HepG2 (cell line): ENCODE measurements at regions not wholly inside any gene's neighbourhood (a gene's known extent, or its start where the extent isn't known, plus 50 kb on each side); places are given as distances from the start of the nearest gene placed in this dataset.

Experiments
- ATAC-seq: fragments of 200-7000 bp; cut with Tn5 transposase; 3 replicates; pipeline ENCODE4 v1.9.1; 2020; ENCODE audit warnings: mild to moderate bottlenecking, moderate library complexity
- BruUV-seq: library from RNA; stranded (reverse); fragments of 400-500 nt; replicated peaks from 2 replicates; lab custom pipeline; 2021; lab: Mats Ljungman, UMichigan
- CTCF ChIA-PET: fragments of 300-600 bp; formaldehyde crosslinking; extraction: SDS; loops from one replicate; lab custom pipeline; 2021; ENCODE audit warnings: low total read pairs, inconsistent platforms, low intra/inter-chr PET ratio; lab: Yijun Ruan, JAX
- POLR2A ChIA-PET: fragments of 350-600 bp; sonication (Branson Sonifier 250); formaldehyde crosslinking; loops from one replicate; lab custom pipeline; 2020; ENCODE audit warnings: antibody characterized with exemption, inconsistent platforms; lab: Yijun Ruan, JAX
- DNase-seq: peaks from one replicate; pipeline ENCODE4 v3.0.0-alpha.2; 2015; ENCODE audit warnings: low spot score
- FAIRE-seq: peaks from 3 replicates; lab custom pipeline; 2011; peaks lifted over from hg19 to GRCh38; lab: Jason Lieb, UNC
- H2AFZ ChIP-seq: one replicate; pipeline ENCODE4 v1.6.1; 2011; ENCODE audit warnings: low read length, inconsistent platforms
- H3K27ac ChIP-seq: fragments of 300-600 bp; 3 replicates; pipeline ENCODE4 v1.8.0; 2011; ENCODE audit warnings: mixed run types, mild to moderate bottlenecking, mixed read lengths, low read length, inconsistent platforms; ENCODE audit not compliant: insufficient read depth; ENCODE audit errors: extremely low read length
- H3K27me3 ChIP-seq, 2 experiments: fragments of 200-600 bp in 1 of 2; 2 replicates in 1 of 2; 3 replicates in 1 of 2; pipeline versions ENCODE4 v1.6.0 to v1.8.0; 2011; ENCODE audit warnings: low read length in 2 of 2, mild to moderate bottlenecking in 2 of 2, moderate library complexity in 2 of 2, inconsistent platforms in 1 of 2; ENCODE audit not compliant: insufficient read depth in 2 of 2, control insufficient read depth in 1 of 2
- H3K36me3 ChIP-seq, 2 experiments: fragments of 200-600 bp in 1 of 2; replicated peaks in 1 of 2; 2 replicates in 1 of 2; 3 replicates in 1 of 2; pipeline versions ENCODE4 v1.5.1 to v1.8.0; 2011; ENCODE audit warnings: low read length in 2 of 2, inconsistent platforms in 1 of 2; ENCODE audit not compliant: insufficient read depth in 2 of 2, control insufficient read depth in 1 of 2
- H3K4me1 ChIP-seq: 2 replicates; pipeline ENCODE4 v1.5.1; 2012; ENCODE audit warnings: low read length, inconsistent platforms; ENCODE audit not compliant: insufficient read depth
- H3K4me2 ChIP-seq: 2 replicates; pipeline ENCODE4 v1.6.0; 2011; ENCODE audit warnings: low read depth, low read length, inconsistent platforms
- H3K4me3 ChIP-seq, 3 experiments: fragments of 200-600 bp in 1 of 3; sonication (generic), shearing (Covaris generic) in 1 of 3; replicated peaks in 1 of 3; 2 replicates each; pipeline ENCODE4 v1.5.1; 2011 to 2016; ENCODE audit warnings: low read length in 3 of 3, inconsistent platforms in 2 of 3, low read depth in 2 of 3, mild to moderate bottlenecking in 2 of 3, control low read depth in 1 of 3, mixed read lengths in 1 of 3; ENCODE audit not compliant: insufficient read depth in 1 of 3
- H3K79me2 ChIP-seq: one replicate; pipeline ENCODE4 v1.6.1; 2011; ENCODE audit warnings: low read length, inconsistent platforms; ENCODE audit not compliant: insufficient read depth
- H3K9ac ChIP-seq: 2 replicates; pipeline ENCODE4 v1.6.0; 2011; ENCODE audit warnings: mild to moderate bottlenecking, low read depth, low read length, inconsistent platforms; ENCODE audit not compliant: insufficient read depth
- H3K9me3 ChIP-seq: 2 replicates; pipeline ENCODE4 v1.5.1; 2012; ENCODE audit warnings: mild to moderate bottlenecking, low read length
- H4K20me1 ChIP-seq: 2 replicates; pipeline ENCODE4 v1.6.0; 2011; ENCODE audit warnings: inconsistent platforms, mild to moderate bottlenecking, low read length, moderate library complexity; ENCODE audit not compliant: insufficient read depth
- CERS6 ChIP-seq: sonication (generic); formaldehyde crosslinking; IDR thresholded peaks from 2 replicates; pipeline ENCODE4 v1.5.0; 2020; ENCODE audit warnings: missing genetic modification reagents
- FOXA1 ChIP-seq, 2 experiments: fragments of 450-650 bp in 1 of 2; sonication (generic) in 1 of 2; formaldehyde crosslinking in 1 of 2; IDR thresholded peaks; 2 replicates each; pipeline versions ENCODE4 v1.4.0 to v1.6.1; 2016 to 2020; ENCODE audit warnings: missing genetic modification reagents in 1 of 2
- NR0B2 ChIP-seq: sonication (generic); formaldehyde crosslinking; IDR thresholded peaks from 2 replicates; pipeline ENCODE4 v1.4.0; 2020; ENCODE audit warnings: mild to moderate bottlenecking, missing genetic modification reagents
- ZFP37 ChIP-seq: sonication (generic); formaldehyde crosslinking; IDR thresholded peaks from 2 replicates; pipeline ENCODE4 v1.4.0; 2020; ENCODE audit warnings: missing genetic modification reagents, borderline replicate concordance
- ZFP82 ChIP-seq: sonication (generic); formaldehyde crosslinking; IDR thresholded peaks from 2 replicates; pipeline ENCODE4 v1.5.1; 2020; ENCODE audit warnings: mild to moderate bottlenecking, missing genetic modification reagents, borderline replicate concordance
- ZNF121 ChIP-seq: sonication (generic); formaldehyde crosslinking; IDR thresholded peaks from 2 replicates; pipeline ENCODE4 v1.5.0; 2020; ENCODE audit warnings: mild to moderate bottlenecking, missing genetic modification reagents
- ZNF34 ChIP-seq: sonication (generic); formaldehyde crosslinking; IDR thresholded peaks from 2 replicates; pipeline ENCODE4 v1.4.0; 2020; ENCODE audit warnings: mild to moderate bottlenecking, missing genetic modification reagents, borderline replicate concordance
- WGBS: methylation state at CpG from one replicate; pipeline ENCODE4 v1.1.6; 2017; ENCODE audit warnings: low lambda C conversion rate; 5-methylcytosine and 5-hydroxymethylcytosine counted together
- in situ Hi-C: cut with HindIII; loops from 2 replicates; pipeline ENCODE4 v1.10.0; 2017; ENCODE audit warnings: low pct_unique_long_range_greater_than_20kb; ENCODE audit not compliant: extremely low pct_ligation_motif_present
- intact Hi-C: fragments of 100-400 bp; cut with micrococcal nuclease; formaldehyde crosslinking; loops from one replicate; pipeline ENCODE4 v1.10.0; 2022; ENCODE audit not compliant: unreplicated experiment
- TF ChIP-seq, protein P1 (sequence below), 2 experiments: fragments of 450-650 bp in 1 of 2; sonication (generic) in 1 of 2; formaldehyde crosslinking; IDR thresholded peaks; 2 replicates each; pipeline versions ENCODE4 v1.5.0 to v1.8.0; 2020 to 2022; ENCODE audit warnings: mild to moderate bottlenecking in 1 of 2, missing genetic modification reagents in 1 of 2

GRCh38 chr12:58412461-58413060 is 471.2 kb downstream of the ATP23 start:
- Histone ChIP-seq H3K79me2 (no peaks in the 10 kb centered on the region), H3K9me3 (no peaks in the 10 kb centered on the region), H3K36me3 (no peaks in the 10 kb centered on the region), H3K4me2 (no peak overlapping the region), H3K27me3 (no peaks in the 10 kb centered on the region), H4K20me1 (no peaks in the 10 kb centered on the region), H3K4me3 (no peak overlapping the region), H3K9ac (no peak overlapping the region), H3K4me1 (no peaks in the 10 kb centered on the region), H2AFZ (no peak overlapping the region), H3K27ac (no peak overlapping the region)
- in situ Hi-C loops, result no loop called here
- FAIRE-seq (no peak), DNase-seq (no peak), ATAC-seq (no peak)
- CTCF ChIA-PET, result no interaction called here
- TF ChIP-seq, protein P1, sequence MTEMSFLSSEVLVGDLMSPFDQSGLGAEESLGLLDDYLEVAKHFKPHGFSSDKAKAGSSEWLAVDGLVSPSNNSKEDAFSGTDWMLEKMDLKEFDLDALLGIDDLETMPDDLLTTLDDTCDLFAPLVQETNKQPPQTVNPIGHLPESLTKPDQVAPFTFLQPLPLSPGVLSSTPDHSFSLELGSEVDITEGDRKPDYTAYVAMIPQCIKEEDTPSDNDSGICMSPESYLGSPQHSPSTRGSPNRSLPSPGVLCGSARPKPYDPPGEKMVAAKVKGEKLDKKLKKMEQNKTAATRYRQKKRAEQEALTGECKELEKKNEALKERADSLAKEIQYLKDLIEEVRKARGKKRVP (CRISPR knock-in tag; IDR thresholded peaks at IDR 0.05), result no peak
- TF ChIP-seq FOXA1 (IDR thresholded peaks at IDR 0.05) (no peak), FOXA1 (CRISPR knock-in tag; IDR thresholded peaks at IDR 0.05) (no peak), ZNF34 (no peak), ZNF121 (CRISPR knock-in tag) (no peak), ZFP82 (CRISPR knock-in tag) (no peak), ZFP37 (no peak), NR0B2 (CRISPR knock-in tag) (no peak), CERS6 (no peak)
- 0% methylated on average over 2 of the region's 2 CpGs for WGBS
- BruUV-seq, result no TSS peak
- POLR2A ChIA-PET, result interaction anchor here (0.6 kb wide), 1 partner anchor 14 kb away, joined by 3 read pairs; no protein-coding TSS in a partner anchor
- intact Hi-C loops, result no loop called here
